Stimulated activated CD4-positive, alpha-beta T cell treated with anti-CD3 and anti-CD28 coated beads, Interleukin-4, amount 100 ng/mL, for 48 hours (primary cell): ENCODE measurements at regions not wholly inside any gene's neighbourhood (a gene's known extent, or its start where the extent isn't known, plus 50 kb on each side); places are given as distances from the start of the nearest gene placed in this dataset.

Experiments used
- DNase-seq, 2 donors: peaks; one replicate each; pipeline ENCODE4 v3.0.0-alpha.2; 2020; ENCODE audit warnings: low read depth in 2 of 2

DNA sequence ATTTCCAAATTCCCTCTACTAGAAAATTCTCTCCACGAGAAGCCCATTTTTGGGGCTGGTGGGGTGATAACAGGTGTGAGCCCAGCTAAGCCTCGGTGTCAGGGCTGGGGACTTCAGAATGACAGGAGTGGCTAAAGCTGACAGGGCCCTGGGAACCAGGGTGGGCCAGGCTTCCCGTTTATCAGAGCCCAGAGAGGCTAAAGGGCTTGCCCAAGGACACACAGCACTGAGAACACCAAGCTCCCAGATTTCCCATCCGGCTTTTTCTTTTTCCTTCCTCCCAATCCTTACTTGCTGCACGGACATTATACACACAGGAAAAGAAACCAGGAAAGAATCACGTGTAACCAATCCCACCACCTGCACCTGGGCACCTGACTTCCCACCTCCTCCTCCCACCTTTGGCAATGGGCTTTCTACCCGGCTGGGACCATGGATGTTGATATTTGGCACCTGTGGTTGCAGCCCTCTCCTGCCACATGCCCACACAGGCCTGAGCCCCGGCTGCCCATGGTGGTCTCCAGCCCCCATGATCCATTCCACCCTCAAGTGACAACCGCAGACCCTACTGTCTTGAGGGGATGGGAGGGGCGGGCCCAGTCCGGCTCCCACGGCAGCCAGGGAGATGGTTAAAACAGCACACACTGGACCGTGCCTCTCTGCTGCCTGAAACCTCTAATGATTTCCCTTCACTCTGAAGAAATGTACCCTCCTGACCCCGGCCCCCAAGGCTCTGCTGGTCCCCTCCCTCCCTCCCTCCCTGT, 78.9 kb downstream of the ENGASE start:
- no peak for DNase-seq

DNA sequence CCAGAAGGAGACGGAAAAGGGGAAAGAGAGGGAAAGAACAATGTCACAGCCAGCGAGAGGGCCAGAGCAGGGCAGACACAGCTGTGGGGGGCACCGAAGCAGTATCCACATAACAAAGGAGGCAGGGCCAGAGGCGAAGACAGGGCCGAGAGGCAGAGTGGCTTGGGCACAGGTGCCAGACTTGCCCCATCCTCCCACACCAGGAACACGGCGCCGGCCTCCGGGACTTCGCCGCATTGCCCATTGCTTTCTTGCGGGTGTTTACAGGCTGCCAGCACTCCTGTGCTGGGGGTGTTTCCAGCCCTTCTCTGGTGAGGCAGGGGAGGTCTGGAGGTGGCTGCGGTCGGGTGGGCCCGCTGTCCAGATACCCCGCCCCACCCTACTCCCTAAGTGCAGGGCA, 78.0 kb downstream of the ENGASE start:
- DNase-seq = no peak

DNA sequence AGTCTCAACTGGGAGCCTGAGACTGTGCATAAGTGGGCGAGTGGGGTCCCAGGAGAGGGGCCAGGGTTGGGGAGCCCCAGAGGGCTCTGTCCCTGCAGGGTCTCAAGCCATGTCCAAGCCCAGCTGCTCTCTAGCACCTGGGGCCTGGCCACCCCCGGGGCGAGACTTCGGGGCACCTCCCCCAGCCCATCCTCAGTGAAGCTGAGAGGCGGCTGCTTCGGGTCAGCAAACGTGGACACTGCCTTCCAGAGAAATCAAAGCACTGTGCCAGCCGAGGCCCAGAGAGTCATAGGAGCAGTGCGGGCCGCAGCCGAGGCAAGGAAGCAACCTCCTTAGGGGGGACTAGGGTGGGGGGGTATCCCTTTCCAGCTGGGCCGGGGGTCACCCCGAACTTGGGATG, 77.5 kb downstream of the ENGASE start:
- DNase-seq = no peak

DNA sequence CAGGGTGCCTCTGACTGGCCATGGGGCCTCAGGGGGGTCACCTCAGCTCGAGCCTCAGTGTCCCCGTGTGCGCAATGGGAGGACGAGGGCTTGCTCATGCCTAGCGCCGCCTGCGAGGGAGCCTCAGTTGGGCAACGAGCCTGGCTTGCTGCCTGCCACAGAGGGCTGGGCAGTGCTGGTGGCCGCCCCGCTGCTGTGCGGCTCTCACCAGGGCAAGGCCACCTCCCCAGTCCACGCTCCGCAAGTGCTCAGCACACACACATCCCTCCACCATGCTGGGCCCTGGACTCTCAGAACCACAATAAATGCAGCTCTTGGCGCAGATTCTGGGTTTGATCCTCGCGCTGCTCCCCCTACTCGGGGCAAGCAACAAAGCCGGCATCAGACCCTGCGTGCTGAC, 76.2 kb downstream of the ENGASE start:
- DNase-seq = no peak

DNA sequence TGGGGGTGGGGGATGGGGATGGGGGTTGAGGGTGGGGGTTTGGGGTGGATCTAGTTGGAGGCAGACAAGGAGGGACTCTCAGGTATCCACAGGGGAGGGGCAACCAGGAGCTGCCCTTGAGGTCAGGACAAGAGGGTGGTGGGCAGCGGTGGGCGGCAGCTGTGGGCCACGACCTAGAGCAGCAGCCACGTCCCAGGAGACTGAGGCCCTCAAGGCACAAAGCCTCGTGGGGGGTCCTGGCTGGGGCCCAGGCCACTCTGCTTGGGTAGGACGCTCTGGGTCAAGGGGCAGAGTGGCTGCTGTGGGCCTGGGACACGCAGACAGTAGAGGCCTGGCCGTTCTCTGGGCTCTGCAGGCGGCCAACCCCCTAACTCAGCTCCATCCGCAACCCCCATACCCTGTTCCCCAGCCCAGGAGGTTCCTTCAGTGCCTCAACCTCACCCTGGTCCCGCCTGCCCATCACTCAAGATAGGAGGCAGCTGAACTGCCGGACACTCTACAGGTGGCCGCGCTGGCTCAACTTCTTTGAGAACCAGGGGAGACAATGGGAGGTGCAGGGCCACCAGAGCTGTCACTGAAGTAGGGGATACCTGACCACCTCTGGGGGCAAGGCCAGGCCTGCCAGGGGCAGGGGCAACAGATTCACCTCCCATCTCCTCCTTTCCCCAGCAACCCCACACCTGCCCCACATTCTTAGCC, 75.6 kb downstream of the ENGASE start:
- DNase-seq = no peak

DNA sequence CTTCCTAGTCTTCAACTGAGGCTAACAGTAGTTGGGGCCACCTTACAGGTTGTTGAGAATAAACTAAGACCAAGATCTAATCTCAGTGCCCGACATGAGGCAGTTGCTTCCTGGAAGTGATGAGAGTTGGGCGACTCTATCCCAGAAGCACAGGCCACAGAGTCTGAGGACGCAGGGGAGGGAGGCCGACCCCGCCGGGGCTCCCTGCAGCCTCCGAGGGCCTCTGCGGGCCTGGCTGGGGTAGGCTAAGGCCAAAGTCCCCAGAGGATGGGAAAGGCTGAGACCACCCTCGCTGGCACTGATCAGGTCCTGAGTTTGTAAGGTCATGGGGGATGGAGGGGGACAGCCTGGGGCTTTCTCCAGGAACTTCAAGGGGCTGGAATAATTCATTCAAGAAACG, 74.0 kb downstream of the ENGASE start:
- DNase-seq = no peak

DNA sequence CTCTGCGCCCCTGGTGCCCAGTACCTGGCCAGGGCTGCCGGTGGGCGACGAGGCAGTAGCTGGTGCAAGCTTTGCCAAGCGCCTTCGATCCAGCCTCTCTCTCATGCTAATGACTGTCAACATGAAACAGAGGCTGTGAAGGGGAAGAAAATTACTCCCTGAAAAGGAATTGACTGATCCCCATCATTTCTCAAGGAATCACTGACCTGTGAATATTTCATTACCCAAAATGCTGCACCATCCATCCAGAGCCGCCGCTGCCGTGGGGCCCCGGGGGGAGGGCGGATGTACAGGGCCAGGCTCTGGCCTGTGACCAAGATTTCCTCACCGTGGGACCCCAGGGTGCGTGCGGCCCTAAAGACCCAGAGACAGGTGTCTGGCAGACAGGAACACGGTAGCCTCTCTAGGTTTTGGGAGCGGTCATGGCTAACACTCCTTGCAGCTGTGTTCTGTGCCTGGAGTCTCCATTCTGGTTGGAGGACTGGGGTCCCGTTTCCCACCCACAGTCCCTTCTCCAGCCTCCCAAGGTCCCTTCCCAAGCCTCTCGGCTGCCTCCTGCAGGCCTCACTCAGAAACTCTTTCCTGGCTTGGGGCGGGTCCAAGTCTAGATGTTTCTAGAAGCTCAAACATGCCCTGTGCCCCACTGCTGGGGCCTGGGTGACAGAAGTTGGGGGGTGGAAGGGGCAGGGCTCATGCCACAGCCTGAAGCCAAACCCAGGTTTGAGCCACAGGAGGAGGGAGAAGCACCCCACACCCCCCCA, 73.3 kb downstream of the ENGASE start:
- DNase-seq = no peak

DNA sequence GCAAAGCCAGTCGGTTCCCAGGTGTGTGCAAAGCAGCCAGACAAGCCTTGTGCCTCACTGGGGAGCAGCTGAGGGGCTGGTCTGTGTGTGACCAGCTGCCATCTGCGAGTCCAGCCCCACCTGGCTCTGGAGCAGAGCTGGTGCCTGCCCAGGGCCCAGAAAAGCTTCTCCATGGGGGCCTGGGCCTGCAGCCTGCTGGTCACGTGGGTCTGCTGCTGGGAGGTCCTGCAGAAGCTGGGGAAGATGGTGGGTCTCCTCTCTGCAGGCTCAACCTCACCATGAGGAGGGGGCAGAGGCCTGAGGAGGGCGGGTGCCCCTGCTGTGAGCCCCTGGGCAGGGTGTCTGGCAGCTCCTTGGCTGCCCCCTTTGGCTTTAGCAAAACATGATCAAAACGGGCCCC, 71.9 kb downstream of the ENGASE start:
- DNase-seq = no peak

DNA sequence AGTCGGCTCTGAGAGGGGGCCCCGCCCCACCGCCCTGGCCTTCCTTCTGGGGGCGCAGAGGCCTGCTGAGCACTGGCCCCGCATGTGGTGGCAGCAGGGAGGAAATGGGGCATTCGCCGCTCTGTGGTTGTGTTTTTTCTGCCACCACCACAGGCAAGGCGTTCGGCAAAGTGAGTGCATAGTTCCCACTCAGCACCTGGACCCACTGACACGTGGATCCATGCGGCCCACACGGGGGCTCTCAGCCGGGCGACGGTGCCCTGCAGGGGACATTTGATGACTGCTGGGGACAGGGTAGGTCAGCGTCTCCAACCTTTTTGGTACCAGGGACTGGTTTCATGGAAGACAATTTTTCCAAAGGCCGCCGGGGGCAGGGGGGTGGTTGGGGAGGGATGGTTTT, 70.9 kb downstream of the ENGASE start:
- DNase-seq = no peak

DNA sequence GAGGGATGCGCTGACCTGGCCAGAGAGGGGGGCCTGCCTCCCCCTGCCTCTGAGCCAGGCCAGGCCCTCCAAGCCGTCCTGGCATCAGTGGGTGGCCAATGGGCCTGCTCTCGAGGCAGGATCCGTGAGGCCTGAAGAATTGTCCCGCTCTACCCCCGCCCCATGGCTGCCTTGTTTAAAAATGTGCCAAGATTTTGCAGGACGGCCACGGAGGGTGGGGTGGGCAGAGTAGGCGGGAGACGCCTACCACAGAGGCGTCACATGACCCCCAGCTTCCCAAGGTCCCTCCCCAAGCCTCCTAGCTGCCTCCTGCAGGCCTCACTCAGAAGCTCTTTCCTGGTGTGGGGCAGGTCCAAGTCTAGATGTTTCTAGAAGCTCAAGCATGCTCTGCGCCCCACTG, 69.5 kb downstream of the ENGASE start:
- DNase-seq = no peak

DNA sequence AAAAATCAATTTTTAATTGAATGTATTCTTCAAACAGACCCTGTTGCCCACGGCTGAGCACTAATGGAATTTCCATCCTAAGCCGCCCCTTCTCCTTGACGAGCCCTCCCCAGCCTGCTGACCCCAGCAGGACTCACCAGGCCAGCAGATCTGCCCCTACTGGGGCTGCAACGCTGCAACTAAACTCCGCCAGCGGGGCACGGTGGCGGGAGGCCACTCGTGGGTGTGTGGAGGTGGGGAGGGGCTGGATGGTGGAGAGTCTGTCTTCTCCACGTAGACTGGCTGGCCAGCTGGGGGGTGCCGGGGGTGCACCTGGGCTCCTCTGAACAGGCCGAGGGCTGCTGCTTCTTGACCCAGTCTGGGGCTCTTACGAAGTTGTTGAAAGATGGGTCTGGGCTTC, 67.8 kb downstream of the ENGASE start:
- no peak for DNase-seq

DNA sequence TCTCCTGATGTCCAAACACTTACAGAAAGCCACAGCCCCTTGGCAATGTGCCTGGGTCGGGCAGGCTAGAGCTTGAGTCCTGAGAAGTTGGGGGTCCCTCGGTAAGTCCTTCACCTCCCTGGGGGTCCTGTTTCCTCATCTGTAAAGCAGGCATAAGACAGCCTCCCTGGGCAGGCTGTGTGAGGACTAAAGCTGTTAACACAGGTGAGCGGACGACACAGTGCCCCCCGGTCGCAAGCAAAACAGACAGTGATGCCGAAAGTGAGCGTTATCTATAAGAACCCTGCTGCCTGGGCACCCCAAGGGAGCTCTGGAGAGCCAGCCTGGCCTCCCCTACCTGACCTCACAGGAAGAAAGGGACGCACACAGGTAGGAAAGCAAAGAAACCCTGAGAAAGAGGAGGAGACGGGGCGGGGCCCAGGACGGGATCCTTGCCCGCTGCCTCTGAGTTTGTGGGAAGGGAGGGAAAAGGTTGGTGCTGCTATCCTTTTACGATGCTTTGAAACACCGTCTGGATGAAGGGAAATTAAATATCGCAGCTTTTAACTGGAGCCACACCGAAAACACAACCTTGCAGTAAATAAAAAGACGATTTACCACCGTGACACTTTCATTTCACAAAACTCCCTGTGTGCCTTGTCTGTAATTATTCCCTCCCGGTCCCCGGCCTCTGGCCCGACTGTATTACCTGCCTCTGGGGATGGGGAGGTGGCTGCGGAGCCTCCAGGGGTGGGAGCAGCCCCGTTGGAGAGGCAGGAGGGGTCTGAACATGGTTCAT, 67.1 kb downstream of the ENGASE start:
- no peak for DNase-seq

DNA sequence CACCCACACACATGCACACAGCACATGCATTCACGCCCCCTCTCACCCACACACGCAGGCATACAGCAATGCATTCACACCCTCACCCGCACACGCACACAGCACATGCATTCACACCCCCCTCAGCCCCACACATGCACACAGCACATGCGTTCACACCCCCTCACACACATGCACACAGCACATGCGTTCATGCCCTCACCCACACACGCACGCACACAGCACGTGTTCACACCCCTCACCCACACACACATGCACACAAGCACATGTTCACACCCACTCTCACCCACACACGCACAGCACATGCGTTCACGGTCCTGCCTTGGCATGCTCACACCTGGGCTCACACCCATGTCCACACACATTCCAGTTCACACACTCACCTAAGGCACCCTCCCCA, 64.2 kb downstream of the ENGASE start:
- no peak for DNase-seq

DNA sequence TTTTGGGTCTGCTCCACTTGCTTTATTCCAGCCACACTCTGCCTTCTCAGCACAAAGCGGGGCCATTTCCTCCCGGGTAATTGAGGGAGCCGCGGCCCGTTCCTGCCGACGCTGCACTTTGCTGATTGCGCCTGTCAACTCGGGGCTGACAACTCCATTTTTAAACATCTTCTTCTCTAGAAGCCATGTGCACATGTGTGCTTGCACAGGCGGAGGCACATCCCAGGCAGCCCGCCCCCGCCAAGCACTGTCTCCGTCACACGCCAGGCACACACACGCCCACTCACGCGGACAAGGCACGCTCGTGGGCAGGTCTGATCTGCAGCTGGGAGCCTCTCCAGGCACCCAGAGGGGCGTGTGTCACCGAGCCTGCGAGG, 63.2 kb downstream of the ENGASE start:
- no peak for DNase-seq

DNA sequence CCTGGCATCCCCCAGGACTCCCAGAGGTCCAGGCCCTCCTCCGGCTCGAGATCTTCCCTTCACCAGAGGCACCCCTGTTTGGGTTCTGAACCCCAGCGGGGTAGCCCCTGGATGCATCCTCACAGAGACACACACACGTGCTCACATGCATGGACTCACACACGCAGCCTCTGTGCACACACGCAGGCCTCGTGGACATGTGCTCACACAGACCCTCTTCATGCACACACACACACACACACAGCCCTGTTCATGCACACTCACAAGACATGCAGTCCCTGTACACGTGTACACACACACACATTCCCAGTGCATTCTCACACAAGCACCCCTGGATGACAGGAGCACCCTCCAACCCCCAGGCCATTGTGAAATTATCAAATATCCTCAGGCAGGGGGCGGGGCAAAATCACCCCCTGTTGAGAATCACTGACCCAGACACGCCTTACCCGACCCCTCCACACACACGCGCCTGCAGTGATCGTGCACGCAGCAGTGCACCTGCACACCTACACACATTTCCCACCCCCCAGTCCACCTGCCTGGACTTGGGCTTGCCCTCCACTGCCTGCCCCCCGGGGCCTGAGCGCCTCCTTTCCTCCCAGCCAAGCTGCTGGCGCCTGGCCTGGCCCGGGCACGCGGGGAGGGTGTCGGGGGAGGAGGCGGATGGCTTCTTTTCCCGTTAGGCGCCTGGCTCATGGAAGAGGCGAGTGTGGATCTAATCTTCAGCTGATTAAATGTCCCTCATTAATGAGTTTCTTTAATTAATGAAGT, 62.6 kb downstream of the ENGASE start:
- no peak for DNase-seq

DNA sequence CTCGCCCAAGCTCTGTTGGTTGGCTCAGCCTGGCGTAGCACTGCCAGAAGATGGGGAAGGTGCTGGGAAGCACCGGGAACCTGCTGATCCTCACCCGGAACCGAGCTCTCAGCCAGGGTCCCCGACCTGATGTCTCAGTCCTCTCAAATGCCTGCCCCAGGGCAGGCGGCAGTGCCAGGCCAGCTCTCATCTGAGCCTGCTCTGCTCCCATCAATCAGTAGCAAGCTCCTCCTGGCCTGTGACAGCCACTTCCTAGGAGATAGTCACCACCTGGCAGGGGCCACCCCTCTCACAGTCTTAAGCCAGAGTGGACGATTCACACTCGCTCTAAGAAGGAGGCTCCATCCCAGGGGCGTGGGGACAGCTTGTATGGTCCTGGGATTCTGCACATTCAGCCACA, 62.0 kb downstream of the ENGASE start:
- DNase-seq = no peak
